NCI-H1694 treated with DMSO at 0.1 percent for 48 hours (cell line): ENCODE measurements at regions not wholly inside any gene's neighbourhood (a gene's known extent, or its start where the extent isn't known, plus 50 kb on each side); places are given as distances from the start of the nearest gene placed in this dataset.
A peak's percentile ranks its signal among the peaks of the same experiment; 100 is the strongest.

Source experiments
- DNase-seq: peaks from one replicate; lab custom pipeline; 2025; lab: John Stamatoyannopoulos, UW

DNA sequence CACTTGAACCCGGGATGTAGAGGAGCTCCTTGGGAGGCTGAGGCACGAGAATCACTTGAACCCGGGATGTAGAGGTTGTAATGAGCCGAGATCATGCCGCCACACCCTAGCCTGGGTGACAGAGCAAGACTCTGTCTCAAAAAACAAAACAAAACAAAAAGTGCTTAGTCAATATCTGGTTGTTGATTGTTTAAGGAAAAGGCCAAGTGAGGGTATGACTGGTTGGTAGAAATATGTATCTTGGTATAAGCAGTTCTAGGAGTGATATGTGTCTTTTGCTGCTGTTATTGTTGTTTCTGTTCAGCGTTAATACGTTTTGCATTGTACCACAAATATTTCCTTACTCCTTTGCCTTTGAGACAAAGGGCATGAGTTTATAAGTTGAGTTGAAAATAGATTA is 210.7 kb upstream of the DMRT1 start:
- DNase-seq = no peak

DNA sequence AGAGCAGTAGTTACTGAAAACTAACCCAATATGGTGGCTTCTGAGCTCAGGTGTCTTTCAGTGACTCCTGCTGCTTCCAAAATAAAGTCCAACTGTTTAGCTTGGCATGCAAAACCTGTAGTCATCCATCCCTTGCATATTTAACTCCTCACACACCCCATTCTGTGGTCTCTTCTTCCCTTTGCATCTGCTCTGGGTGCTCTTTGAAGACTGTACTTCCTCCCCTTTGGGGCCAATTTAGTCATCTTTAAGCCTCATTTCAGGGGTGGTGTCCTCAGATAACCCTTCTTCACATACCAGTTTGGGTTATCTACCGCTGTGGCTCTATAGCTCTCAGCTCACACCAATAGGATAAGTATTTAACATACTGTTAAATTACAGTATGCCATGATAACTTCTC is 209.9 kb upstream of the DMRT1 start:
- no peak for DNase-seq

DNA sequence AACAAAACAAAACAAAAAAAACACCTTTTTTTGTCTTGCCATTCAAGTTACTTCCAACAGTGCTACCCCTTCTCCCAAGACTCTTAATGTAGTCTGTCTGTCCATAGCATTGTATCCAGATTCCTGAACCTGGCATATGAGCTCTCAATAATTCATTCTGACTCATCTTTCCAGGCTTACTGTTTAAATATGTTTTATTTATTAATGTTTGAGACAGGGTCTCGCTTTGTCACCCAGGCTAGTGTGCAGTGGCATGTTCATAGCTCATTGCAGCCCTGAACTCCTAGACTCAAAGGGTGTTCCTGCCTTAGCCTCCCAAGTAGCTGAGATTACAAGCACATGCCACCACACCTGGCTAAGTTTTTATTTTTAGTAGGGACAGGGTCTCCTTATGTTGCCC is 208.0 kb upstream of the DMRT1 start:
- no peak for DNase-seq

DNA sequence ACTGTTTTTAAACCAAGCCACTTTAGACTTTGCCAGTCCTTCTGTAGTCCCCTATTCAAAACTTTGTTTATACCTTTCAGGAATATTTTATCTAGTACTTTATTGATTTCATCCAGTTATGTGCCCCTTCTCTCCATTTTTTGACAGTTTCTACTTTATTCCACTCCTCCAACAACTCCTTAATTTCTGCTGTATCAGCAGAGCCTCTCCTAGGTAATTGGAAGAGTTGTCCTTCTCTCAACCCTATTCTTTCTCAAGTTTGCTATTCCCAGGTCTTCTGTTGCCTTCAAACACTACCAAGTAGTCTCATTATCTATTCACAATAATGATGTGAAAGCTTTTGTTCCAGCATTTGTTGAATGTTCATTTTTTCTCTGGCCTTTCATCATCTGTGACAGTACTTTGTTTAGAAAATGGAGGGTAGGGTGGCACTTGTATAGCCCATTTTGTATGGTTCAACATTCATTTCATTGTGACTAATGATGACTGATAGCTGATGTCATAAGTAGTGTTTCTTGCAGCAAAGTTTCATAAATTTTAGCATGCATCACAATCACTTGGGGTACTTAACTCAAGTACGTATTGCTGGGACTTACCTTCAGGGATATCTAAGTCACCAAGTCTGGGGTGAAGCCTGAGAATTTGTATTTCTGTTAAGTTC is 204.4 kb upstream of the DMRT1 start:
- DNase-seq = no peak

DNA sequence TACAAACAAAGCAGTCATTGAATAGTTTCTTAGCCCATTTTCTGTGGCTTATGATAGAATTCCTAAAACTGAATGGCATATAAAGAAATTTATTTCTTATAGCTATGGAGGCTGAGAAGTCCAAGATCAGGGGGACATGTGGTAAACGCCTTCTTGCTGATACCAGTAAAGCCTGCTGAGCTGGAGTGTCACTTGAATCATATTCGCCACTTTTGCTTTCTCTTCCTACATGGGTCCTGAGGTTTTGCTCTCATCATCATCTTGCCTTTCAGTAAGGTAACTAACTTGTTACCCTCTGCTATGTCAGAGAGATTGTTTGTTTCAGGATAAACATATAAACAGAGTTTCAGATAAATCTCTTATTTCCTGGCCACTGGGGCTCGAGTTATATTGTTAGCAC is 203.3 kb upstream of the DMRT1 start:
- no peak for DNase-seq

DNA sequence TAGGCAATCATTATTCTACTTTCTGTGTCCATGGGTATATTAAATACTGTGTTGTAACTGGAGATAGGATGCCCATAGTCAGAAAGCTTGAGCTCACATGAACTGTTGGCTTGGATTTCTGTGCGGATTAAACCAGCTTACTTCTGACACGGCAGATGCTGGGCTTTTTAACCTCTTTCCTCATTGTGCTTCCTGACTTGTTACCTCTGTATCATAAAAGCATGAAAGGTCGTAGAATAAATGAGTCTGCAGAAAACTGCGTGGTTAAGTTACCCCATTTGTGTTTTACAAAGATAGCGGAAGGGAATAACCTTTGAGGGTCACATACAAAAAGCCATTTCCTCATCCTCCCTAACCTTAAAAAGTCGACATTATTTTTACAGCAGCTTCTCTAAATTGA is 199.5 kb upstream of the DMRT1 start:
- no peak for DNase-seq

DNA sequence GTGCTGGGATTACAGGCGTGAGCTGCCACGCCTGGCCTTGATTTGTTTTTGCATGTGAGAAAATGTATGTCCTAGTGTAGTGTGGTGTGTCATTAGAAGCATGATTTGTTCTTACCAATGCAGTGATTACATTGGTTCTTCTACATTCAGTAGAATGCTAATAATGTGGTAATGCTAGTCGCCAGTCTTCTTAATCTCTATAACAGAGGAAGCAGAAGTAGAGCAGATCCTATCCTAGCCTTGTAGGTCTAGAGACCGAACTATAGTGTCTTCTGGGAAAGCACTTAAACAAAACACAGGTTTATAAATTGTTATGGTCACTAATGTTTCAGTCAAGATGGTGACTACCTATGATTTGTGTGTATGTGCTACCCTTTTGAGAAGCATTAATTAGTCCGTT is 197.5 kb upstream of the DMRT1 start:
- DNase-seq = no peak

DNA sequence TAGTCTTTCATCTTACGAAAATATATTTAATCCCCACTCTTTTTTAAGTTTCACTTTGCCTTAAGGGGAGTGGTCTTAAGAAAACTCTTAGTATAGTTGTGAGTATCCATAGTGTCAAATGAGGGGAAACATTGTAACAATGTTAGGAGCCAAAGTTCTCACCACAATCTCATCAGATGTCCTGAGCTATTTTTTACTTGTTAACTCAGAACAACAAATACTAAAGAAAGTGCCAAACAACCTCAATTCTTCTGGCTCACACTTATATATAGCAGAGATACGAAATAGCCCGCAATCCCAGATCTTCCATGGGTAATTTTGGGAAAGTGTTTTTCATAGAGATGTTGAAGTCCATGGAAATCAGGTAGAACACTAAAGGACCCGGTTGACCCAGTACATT is 194.0 kb upstream of the DMRT1 start:
- DNase-seq = no peak

DNA sequence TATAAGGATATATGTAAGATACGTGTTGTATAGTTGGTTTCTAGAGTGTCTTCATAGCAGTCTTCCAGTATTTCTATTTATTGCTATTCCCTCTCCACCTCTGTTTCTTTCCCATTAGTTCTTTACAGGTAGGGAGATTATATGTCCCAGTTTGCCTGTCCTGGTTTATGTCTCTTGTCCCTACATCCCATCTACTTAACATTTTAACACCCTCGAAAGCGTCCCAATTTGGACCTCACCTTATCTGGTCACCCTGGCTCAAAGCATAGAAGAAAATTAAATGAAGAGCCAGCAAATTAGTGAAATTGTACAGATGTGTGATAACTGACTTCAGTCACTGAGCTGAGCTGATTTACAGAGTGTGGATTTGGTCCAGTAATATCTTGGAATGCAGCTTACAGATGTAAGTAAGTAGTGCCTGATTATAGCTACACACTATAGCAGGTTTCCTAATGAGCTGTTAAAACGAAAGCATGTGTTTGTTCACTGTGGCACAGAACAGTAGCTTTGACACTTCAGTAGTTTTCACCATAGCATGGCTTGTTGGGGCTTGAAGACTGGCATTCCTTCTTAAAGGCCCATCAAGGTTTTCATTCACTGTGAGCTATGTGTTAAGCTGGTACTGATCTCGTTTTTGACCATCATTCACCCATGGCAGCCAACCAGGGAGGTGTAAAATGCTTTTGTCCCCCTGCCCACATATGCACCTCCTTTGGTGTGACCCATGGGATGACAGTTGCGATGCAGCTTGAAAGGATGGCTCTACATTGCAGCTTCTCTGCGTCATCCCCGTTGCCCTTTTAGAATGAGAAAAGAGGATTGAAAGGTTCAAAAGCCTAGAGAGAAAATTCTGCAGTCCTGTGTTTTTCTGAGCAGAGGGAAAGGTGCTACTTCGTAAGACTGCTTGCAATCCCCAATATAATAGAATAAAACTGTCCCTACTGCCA is 192.1 kb upstream of the DMRT1 start:
- DNase-seq = peak; percentile 10

DNA sequence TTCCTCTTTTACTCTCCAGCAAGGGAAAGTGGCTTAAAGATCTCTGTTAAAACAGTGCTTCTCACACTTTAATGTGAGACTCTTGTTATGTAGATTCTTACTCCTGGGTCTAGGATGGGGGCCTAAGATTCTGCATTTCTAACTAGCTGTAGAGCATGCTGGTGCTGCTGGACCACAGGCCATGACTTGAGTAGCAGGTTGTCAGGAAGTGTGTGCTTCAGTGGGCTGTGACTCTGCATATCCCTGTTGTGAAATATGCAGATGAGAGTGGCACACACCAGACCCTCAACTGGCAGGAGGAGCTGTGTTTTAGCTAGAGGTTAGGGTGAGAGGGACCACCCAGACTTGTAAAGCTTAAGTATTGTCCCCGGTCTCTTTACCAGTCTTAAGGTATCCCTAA is 191.1 kb upstream of the DMRT1 start:
- DNase-seq = no peak

DNA sequence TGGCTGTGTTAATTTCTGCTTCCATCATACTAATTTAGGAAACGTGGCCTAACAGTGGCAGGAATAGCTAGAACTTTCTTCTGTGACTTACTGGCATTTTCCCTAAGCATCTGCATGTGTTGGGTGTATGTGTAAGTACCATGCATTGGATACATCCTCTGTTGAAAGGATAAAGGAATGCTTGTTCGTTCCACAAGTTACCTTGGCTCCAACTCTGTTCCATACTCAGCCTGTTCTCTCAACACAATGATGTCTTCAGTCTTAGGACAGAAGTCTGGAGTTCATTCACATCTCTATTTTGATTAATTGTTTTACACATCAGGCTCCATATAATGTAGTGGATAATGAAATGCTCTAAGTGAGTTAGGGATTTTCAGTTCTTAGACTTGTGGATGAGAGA is 190.1 kb upstream of the DMRT1 start:
- DNase-seq = no peak

DNA sequence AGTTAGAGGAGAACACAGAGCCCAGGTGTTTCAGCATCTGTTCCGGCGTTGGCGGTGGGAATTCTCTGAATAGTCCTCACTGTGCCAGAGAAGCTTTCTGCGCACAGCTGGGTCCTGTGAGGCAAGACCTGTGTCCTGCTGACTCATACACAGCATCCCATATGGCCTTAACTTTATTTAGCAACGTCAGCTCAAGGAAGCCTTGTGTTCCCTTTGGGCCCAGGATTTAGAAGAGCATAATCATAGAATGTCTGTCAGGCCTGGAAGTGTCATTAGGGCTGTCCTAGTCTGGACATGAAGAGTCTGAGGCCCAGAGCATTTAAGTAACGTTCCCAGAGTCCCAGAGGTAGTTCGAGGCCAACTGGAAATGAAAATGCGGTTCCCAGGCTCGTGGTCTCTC is 188.6 kb upstream of the DMRT1 start:
- no peak for DNase-seq

DNA sequence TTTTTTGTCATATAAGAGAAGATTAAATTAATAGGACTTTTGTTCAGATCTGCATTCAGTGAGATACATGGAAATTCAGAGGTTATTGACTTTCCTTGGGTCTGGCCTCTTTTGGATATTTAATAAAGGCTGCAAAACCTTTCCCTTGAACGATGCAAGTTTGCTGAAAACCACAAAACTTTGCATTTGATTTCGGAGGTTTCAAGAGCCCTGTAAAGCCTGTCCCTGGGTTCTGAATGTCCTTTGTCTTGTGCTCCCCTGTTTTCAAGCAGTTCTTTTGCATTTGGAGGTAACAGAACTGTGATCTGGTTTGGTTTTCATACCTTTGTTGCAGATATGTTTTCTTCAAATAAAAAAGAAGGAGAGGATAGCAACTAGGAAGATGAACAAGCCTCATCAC is 188.1 kb upstream of the DMRT1 start:
- no peak for DNase-seq

DNA sequence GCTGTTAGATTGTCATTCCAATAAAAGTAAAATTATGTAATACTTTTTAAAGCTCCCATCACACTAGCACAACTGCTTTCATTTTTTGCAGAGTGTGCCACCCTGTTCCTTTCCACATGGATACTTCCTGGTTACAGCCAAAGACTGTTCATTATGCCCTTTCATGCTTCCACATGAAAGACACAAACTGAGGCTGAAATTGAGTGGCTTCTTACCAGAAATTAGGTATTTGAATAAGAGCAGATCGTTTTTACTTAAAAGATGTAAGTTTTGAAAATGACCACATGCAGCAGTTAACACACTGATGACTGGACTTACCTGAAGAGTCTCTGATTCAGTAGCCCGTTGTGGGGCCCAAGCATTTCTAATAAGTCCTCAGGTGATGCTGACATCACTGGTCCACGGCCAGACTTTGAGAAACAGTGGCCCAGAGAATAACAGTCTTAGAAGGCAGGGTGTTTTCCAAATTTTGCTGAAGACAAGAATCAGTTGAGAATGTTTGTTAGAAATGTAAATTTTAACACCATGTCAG is 187.6 kb upstream of the DMRT1 start:
- no peak for DNase-seq

DNA sequence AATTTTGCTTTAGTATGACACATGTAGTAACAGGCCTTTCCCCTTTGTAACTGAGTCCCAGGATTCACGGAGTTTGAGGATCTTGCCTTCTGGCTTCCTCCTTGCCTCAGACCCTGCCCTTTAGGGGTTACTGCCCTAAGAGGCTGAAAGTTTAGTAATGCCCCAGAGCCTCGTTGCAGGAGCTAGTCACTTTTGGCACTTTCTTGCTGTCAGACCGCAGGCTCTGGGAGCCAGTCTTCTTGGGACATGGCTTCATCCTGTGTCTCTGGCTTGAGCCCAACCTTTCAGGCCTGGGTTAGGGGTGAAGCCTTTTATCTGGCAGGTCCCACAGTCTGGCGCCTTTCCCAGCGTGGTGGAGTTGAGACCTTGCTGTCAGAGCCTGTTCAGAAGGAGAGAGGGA is 185.6 kb upstream of the DMRT1 start:
- DNase-seq = no peak

DNA sequence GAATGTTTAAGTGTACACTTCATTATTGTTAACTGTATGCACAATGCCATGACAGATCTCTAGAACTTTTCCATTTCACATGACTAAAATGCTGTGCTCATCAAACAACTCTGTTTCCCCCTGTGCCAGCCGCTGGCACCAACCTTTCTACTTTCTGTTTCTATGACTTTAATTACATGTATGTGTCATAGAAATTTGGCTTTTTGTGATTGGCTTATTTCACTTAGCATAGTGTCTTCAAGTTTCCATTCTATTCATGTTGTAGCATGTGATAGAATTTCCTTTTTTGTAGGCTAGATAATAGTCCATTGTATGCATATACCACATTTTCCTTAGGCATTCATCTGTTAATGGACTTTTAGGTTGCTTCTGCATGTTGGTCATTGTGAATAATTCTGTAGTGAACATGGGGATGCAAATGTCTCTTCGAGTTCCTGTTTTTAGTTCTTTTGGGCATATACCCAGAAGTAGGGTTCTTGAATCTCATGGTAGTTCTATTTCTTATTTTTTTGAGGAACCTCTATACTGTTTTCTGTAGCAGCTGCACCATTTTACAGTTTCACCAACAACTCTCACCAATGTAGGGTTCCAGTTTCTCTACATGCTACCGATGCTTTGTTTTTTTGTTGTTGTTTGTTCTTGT is 184.4 kb upstream of the DMRT1 start:
- DNase-seq = no peak

DNA sequence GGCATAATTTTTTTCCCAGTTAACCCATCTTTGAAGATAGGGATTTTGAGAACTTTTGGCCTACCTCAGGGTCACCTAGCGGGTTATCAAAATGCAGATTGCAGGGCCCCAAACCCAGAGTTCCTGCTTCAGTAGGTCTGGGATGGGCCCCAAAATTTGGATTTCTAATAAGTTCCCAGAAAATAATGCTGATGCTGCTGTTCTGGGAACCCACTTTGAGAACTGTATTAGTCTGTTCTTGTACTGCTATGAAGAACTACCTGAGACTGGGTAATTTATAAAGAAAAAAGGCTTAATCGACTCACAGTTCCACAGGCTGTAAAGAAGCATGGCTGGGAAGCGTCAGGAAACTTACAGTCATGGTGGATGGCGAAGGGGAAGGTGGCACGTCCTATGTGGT is 182.2 kb upstream of the DMRT1 start:
- DNase-seq = no peak

DNA sequence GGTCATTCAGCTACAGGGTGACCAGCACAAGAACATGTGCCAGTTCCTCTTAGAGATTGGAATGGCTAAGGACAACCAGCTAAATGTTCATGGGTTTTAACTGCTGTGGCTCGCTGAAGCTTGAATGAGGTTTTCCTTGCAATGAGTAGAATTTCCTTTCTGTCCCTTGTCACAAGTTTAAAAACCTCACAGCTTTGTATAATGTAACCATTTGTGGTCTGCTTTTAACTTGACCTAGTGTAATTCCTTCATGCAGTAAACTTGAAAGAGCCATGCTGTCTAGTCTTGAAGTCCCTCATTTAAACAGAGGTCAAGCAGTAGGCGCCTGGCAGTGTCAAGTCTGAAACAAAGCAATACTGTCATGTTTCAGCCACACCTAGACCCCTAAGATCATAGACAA is 181.3 kb upstream of the DMRT1 start:
- no peak for DNase-seq

DNA sequence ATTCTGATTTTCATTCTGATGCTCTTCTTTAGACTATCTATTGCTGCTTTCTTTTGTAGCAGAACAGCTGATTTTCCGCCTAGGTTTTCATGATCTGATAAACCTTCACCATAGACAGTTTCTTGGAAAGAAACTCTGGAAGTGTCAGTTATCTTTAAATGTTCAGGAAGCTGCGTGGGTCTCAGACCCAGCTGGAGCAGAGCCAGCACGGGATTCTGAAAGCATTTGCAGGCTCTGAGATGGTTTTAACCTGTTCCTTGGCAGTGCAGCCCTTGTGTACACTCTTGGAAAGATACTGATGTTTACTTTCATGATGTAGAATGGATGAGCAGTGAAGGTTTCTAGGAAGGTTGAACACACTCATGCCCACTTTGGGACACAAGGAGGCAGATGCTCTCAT is 178.0 kb upstream of the DMRT1 start:
- DNase-seq = no peak

DNA sequence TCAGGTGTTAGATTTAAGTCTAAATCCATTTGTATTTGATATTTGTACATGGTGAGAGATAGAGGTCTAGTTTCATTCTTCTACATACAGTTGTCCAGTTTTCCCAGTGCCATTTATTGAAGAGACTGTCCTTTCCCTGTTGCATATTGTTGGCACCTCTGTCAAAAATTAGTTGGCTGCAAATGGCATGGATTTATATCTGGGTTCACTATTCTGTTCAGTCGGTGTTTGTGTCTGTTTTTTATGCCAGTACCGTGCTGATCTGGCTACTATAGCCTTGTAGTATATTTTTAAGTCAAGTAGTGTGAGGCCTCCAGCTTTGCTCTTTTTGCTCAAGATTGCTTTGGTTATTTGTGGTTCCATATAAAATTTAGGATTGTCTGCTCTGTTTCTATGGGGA is 176.2 kb upstream of the DMRT1 start:
- DNase-seq = no peak

DNA sequence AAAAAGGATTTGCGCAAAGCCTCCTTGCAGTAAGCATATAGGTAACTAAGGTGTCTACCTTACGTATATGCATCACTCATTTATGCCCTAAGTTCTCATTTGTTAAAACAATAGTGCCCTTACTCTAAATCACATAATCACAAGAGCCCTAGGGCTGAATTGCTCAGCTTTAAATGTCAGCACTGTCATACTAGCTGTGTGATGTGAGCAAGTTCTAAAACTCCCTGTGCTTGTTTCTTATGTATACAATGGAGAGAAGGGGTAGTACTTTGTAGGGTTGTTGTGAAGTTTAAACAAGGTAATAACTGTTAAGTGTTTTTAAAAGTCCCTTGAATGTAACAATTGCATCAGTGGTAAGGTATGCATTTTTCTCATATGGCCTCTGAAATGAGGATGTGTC is 169.5 kb upstream of the DMRT1 start:
- DNase-seq = no peak

DNA sequence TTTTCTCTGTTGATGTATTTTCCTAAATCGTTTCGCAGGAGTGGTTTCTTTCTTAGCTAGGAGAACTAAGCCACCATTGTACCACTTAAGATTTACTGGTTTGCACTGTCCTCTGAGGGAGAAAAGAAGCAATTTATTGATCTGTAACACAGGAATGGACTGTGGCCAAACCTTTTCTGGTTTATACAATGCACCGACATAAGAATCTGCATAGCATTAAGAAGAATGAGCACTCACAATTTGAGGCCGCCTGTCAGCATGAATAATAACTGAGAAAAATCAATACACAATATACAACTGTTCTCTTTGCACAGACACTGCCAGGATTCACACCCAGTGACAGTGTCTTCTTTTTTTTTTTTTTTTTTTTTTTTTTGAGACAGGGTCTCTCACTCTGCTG is 168.6 kb upstream of the DMRT1 start:
- no peak for DNase-seq
